Ammon's horn (tissue), 1 donor: ENCODE measurements at regions not wholly inside any gene's neighbourhood (a gene's known extent, or its start where the extent isn't known, plus 50 kb on each side); places are given as distances from the start of the nearest gene placed in this dataset.

ENCODE experiments used
- DNase-seq: peaks from one replicate; pipeline ENCODE4 v3.0.0-alpha.2; 2016; ENCODE audit warnings: low spot score

DNA sequence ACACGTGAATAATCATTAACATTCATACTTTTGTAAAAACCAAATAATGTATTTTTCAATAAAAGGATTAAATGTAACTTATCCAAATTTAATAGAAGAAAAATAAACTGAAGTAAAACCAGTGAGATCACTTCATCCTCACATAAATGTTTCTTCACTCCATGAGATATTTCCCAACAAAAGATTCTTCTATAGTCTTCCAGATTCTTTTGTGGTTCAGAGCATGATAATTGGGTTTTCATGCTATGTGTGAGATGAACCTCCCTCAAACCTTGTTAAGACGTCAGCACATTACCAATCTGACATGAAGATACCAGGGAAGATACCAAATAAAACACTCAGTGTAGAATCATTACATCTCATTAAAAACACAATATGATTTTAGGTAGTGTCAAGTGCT is 62.9 kb upstream of the OXGR1 start:
- DNase-seq = no peak

DNA sequence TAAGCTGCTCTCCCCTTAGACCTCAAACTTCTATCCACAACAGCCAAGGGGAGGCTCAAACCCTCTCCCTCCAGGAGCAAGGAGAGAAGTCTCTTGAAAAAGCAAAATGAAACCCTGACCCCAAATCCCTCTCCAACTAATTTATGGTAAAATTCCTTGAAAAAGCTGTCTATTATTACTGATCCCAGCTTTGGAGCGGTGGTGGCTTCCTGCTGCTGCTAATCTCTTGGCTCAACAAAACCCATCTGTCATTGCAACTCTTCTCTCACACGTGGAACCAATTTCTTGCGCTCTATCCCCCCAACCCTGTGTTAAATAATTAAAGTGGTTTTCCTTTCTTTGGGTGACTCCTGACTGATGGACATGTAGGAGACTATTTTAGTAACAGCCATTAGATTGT is 64.1 kb upstream of the OXGR1 start:
- DNase-seq = no peak

DNA sequence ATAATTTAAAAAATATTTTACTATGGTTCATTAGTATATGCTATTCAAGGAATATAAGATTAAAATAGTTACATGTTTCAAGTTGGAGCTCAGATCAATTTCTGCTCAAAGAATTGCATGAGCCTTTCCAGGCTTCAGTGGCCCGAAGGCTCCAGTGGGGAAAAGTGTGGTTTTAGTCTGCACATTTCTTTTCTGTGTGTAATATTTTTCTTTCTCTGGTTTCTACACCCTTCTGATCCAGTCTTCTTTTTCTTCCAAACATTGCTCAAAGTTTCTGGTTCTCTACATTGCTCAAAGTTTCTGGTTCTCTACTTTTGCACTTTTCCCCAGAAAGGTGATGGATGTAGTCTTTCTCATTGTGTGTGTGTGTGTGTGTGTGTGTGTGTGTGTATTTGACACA is 64.7 kb upstream of the OXGR1 start:
- no peak for DNase-seq

DNA sequence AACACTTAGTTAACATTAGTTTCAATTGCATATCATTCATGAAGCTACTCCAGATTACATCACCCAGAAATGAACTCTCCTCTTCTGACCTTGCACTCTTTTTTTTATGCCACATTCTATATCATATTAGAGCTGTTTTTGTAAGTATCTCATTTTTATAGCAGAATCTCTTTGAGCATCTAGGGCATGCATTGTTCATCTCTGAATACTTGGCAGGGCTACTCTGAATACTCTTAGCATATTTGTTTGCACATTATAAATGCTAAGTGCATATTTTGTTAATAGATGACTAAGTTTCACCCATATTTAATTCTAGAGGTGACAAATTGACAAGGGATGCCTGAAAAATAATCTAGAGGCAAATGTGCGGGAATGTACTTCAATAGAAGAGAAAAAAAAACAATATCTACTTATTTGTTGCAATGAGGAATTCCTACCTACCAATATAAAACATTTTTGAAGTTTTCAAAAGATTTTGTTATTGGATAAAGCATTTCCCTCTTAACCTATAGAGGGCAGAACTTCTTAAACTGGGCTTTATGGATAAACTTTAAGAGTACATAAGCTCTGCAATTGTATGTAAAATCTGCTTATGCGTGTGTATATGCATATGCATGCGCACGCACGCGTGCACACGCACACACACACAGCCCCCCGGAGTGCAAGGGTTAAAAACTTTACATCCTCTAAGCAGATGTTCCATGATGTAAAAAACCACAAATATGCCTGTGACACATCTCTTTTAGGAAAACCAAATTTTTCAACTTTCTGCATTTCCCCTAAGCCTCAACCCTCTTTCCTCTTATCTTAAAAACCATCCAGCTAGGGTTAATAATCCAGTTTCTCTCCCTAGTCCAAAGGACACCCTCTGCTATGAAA is 73.0 kb upstream of the OXGR1 start:
- no peak for DNase-seq

DNA sequence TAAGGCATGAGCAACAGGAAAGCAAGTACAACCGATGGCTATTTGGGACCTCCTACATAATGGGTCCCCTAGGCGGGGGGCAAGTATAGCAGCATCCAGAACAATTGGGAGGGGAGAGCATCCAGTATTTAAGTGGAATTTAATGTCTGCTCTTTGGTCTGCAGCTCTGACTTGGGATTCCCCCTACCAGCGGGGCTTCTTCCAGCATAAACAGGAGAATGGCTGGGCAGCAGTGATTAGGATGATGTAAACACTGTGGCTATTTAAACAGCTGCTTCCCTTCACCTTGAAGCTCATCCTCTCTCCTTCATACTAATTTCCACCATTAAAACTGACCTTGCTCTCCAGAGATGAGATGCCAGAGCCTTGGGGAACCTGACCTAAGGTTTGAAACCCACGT is 73.9 kb upstream of the OXGR1 start:
- no peak for DNase-seq

DNA sequence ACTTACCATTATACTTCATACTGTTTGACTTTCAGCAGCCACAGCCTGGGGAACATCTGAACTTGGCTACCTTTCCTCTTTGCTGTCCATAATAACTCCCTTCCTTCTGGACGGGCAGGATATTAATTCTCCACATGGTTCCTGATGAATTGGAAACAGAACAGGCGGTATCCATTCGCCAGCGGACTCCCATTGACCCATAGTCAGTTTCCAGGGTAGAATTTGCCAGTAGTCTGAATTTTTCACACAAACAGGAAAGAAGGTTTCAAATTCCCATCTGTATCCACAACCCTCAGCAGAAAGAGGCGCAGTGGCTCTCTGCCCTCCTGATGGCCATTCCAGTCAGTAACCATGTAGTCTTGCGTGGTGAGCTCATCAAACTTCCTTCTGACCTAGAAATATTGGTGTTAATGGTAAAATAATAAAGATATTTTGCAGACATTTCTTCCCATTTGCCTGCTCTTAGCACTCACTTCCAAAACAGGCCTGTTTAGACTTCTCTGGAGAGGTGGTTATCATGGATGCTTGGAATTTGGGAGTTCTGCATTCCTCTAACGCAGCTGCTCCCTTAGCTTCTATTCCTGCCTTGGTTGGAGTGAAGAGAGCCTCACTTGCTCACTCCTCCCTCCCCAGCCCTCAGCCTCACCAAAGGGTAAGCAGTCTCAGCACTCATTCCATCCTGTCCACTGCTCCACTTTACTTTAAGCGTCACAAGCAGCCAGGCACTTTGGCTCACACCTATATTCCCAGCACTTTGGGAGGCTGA is 75.0 kb upstream of the OXGR1 start:
- DNase-seq = no peak

DNA sequence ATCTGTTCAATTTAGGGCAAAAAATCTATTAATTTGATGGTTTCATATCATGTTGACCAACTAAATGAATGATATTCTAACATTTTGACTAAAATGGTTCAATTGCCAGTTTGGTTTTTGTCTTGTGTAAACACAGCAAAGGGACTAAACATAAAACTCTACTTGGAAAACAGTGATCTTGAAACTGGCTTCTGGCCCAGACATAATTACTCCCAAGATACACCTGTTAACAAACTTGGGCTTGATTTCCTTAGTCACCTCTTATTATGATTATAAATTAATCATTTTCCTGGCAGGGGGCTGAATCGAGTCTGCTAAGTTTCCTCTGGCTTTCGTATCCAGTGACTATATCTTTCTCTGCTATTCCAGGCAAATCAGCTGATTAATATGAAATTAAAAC is 78.0 kb upstream of the OXGR1 start:
- DNase-seq = no peak

DNA sequence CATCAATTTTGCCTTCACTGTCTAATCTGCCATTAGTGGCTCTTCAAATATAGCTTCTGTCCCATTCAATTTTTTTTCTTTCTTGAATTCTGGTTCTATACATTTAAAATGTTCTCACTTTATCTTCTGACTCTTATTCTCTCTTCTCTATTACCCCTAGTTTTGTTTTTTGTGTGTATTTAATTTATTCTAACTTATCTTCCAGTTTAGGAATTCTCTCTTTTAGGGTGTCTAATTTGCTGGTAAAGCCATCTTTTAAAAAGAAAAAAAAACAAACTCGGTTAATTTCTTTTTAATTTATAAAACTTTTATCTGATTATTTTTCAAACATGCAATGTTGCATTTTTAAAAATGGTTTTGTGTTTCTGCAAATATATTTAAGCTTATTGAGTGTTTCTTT is 80.3 kb upstream of the OXGR1 start:
- DNase-seq = no peak

DNA sequence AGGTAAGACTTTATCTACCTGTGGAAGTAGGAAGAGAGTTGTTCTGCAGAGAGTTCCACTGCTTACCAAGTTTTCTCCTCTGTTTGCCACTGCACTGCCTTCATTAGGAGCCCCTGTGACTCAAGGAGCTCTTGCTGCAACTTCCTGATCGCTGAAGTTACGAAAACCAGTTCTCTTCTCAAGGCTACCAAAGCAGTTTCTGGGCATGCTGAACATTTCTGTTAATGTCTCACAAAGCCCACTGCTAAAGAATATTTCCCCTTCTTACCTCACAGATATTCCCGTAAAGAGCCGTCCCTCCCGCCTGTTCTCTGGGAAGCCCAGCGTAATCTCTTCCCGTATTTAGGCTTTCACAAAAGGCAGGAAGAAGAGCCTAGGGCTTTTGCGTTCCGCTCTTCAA is 82.6 kb upstream of the OXGR1 start:
- DNase-seq = peak; percentile 45

DNA sequence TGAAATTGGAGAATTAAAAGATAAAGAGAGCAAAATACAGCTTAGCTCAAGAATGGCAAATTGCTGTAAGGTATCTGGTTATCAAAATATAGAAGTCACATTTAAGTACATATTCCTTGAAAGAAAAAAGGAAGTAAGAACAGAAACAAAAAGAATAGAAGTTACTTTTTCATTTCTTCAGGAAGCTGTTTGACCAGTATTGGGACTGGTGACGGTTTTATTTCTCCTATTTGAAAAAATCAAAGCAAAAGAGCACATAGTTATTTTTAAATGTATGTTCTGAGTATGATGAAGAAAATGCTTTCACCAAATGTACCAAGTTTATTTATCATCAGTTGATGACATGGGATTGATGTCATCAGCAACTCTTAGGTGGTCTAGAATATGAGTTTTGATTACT is 83.1 kb upstream of the OXGR1 start:
- no peak for DNase-seq

DNA sequence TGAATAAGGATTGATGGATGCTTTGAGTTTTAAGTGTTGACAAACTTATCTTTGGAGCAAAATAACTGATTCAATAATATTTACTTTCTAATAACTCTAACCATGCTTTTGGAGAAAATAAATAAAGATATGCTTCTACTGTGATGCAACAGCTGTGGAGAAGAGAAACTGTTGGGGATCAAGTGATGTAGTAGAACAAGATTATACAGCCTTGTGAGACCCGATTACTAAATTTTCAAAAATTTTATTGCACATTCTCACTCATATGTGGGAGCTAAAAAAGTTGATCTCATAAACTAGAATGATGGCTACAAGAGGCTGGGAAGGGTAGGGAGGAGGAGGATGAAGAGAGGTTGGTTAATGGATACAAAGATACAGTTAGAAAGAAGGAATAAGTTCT is 85.5 kb upstream of the OXGR1 start:
- DNase-seq = no peak

DNA sequence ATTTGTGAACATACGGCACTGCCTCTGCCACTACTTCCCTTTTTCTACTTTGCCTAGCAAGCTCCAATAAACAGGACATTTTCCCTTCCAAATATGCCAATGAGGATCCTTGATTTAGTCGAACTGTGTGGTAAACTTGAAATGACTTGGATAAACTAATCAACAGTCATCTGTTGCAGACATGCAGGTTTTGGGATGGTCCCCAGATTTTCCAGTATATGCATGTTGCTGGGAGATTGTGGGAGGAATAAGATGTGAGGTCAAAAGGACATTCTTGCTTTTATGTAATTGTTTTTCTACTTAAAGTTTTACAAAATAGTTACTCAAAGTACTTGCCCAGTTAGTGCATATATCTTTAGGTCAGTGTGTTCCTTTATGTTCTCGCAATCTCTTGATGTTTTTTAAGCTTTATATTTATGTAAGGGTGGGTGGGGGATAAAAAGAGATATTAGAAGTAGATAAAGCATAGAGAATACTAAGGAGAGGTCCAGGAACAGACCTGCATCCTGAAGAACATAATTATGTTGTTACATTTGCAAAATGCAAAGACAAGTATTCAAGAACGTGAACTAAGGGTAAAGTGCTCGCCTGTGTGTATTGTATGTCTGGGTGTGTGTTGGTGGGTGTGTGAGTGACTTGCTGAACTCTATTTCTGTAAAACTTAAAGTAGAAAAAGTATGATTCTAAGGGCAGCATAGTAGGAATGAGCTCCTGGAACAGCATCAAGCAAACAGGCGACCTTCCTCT is 88.4 kb upstream of the OXGR1 start:
- no peak for DNase-seq

DNA sequence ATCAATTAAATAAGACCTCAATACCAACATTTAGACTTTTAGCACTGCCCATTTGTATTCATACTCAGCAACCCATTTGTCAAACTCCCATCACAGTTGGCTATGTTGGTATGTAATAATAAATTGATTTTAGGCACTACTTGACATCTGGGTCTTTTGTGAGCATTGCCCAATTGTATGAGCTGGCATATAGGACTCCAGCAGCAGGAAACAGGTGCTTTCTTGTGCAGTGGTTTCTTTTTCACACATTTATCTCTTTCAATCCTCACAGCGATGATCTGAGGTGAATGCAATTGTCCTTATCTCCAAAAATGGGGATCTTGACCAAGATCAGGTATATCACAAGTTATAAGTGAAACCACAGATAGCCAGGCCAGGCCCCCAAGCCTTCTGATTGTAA is 96.9 kb upstream of the OXGR1 start:
- no peak for DNase-seq

DNA sequence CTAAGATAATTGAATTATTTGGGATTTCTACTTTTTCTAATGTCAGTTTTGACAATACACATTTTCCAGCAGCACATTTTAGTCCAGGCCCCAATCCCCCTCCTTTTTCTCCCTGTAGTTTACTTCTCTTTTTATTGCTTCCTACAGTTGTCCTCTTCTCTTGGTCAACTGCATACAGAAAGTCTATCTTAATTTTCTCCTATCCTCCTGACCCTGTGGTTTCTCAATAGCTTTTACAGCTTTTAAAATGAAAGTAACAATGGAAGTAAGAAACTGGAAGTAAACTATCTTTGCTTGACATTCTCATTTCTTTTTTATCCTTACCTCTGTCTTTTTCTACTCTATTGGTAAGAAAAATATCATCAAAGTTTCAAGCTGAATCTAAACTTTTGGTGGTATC is 106.5 kb upstream of the OXGR1 start:
- DNase-seq = no peak

DNA sequence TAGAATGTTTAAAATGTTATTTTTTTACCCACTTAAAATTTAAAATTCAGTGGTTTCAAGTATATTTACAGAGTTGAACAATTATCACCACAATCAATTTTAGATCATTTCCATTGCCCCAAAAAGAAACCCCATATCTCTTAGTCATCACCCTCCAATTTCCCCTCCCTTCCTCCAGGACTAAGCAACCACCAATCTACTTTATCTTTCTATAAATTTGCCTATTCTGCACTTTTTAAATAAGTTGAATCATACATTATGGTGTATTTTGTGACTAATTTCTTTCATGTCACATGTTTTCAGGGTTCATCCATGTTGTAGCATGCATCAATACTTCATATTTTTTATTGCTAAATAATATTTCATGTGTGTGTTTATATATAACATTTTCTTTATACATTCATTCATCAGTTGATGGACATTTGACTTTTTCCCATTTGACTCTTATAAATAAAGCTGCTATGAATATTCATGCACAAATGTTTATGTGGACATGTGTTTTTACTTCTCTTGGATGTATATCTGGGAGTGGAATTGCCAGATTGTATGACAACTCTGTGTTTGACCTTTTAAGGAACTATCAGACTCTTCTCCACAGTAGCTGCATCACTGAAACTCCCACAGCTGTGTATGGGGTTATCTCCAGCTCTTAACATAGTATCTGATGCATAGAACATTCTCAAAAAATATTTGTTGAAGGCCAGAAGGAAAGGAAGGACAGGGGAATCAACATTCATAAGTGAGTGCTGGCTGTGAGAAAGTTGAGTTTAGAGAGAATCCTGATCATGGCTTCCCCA is 107.8 kb upstream of the OXGR1 start:
- no peak for DNase-seq

DNA sequence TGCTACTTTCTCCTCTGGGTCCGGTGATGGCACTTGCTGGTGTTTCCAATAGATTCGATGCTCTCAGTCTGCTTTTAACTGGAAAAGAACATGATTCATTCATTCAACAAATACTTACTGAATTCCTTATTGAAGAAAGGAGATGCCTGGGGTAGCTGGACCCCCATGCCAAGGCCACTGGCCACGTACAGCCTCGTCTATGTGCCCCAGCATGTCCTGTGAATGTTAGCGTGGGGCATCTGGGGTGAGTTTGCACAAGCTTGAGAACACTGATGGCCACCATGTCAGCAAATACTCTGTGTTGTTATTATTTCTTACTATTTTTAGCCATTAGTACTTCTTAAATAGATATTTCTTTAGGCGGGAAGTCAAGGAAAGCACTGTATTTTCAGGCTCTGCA is 112.0 kb upstream of the OXGR1 start:
- DNase-seq = no peak

DNA sequence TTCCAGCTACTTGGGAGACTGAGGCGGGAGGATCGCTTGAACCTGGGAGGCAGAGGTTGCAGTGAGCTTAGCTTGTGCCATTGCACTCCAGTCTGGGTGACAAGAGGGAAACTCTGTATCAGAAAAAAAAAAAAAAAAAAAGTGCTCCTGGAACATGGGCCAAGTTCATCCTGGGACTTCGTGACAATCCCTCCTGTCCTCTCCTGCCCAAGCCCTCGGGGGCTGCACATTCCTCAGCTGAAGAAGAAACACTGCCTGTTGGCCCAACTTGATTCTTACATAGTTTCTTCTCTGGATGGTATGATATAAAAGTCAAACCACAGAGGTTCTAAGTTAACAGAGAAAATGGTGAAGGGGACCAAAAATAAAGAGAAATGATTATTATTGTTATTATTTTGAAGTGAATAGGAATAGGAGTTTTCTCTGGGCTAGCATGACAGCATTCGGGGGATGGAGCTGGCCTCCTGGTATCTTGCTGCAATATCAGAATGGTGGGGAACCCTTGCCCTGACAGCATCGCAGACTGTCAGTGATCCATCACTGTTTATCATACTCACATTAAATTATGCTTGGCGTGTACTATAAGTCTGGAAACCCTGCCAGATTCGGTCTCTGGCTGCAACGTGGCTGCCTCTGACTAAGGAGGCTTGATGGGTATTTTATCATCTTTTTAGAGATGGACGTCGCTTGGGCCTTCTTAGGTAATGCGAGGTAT is 113.7 kb upstream of the OXGR1 start:
- DNase-seq = no peak

DNA sequence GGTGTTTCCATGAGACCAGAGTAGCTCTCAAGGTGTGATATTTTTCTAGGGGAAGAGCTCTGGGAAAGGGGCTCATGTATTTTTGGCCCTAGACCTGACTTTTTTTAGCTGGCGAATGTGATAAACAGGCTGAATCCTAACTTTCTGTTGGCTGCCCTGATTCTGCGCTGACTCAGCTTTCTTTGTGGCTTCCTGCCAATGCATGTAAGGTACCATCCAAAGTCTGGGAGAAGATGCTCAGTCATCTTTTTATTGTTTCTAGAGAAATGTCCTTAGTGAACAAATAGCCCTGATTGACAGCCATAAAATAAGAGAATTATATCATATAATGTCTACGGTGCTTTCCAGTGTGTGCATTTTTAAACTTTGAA is 113.6 kb upstream of the MBNL2 start:
- no peak for DNase-seq

DNA sequence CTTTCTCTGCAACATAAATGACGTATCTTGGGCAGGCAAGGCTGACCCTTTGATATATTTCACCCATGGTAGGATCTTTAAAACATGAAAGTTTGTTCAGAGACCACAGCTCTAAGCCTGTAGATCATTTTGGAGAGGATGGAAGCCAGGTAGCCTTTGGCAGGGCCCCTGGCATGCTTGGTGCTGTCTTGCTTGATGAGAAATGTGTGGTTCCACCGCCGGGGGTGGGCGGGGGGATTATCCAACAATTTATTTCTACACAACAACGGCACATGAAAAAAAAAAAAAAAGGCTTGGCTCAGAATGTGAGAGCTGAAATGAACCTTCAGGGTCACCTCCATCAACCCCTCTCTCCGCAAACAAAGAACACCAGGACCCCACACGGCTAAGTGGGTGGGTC is 112.9 kb upstream of the MBNL2 start:
- no peak for DNase-seq

DNA sequence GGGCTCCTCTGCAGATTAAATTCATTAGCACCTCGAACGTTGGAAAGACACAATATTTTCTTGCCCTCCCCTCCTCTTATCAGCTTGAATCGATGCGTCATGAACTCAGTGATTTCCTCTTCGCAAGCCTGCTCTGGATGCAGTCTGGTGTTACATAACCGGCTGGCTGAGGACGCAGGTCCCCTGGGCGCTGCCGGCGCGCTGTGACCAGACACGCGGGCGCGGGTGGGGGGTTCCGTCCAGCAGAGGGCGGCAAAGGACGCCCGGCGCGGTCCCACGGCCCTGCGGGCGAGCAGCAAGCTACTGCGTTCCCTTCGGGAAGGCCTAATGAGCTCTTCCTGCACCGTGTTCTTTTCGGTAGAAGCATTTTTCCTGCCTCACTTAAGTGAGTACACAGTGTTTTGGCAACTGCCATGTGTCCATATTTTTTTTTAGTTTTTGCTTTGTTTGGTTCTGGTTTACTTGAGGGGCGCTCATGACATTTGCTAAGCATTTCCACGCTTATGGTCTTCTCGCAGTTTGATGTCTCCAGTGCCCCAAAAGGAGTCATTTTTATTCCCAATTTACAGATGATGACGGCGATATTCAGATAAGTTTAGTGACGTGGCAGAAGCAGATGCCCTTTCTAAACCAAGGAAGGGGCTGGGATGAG is 112.2 kb upstream of the MBNL2 start:
- peak; percentile 92 for DNase-seq

DNA sequence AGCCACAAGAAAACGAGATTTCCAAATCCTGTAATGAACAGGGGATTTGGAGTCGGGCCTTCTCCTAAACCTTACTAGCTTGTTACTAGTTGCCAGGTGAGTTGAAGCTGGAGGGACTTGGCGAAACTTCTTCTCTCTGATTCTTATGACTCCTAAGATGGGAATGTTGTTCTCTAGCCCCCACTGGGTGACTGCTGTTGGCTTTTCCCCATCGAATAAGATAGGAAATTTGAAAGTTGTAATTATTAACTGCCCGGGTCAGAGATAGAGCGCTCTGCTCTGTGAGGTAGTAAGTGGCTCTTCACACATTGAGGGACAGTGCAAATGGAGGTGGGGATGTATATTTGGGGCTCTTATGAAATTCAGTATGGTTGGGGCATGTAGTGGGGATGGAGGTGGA is 111.2 kb upstream of the MBNL2 start:
- no peak for DNase-seq
